ENCODE measurements at regions not wholly inside any gene's neighbourhood (a gene's known extent, or its start where the extent isn't known, plus 50 kb on each side); places are given as distances from the start of the nearest gene placed in this dataset.

DNA sequence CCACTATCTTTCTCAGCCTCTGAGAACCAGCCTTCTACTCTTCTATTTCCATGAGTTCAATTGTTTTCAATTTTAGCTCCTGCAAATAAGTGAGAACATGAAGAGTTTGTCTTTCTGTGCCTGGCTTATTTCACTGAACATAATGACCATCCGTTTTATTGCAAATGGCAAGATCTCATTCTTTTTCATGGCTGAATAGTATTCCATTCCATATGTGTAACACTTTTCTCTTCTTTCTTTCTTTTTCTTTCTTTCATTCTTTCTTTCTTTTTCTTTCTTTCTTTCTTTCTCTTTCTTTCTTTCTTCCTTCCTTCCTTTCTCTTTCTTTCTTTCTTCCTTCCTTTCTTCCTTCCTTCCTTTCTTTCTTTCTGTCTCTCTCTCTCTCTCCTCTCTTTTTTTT, 228.7 kb downstream of the SHOX start:
- BruUV-seq (replicated peaks) = no TSS peak
- no peaks in the 10 kb centered on the region for H3K27me3 Mint-ChIP-seq (ENCODE audit: insufficient read depth, unreplicated experiment)
- peaks cover 29% of the 10 kb centered on the region for H3K9me3 Mint-ChIP-seq (ENCODE audit: unreplicated experiment)
- no peak overlapping the region for H3K4me3 Mint-ChIP-seq (ENCODE audit: unreplicated experiment)
- ChIA-PET POLR2A (no interaction called here), CTCF (no interaction called here)
- H3K4me1 Mint-ChIP-seq (ENCODE audit: insufficient read depth, unreplicated experiment) = no peaks in the 10 kb centered on the region
- TF ChIP-seq, protein P1, sequence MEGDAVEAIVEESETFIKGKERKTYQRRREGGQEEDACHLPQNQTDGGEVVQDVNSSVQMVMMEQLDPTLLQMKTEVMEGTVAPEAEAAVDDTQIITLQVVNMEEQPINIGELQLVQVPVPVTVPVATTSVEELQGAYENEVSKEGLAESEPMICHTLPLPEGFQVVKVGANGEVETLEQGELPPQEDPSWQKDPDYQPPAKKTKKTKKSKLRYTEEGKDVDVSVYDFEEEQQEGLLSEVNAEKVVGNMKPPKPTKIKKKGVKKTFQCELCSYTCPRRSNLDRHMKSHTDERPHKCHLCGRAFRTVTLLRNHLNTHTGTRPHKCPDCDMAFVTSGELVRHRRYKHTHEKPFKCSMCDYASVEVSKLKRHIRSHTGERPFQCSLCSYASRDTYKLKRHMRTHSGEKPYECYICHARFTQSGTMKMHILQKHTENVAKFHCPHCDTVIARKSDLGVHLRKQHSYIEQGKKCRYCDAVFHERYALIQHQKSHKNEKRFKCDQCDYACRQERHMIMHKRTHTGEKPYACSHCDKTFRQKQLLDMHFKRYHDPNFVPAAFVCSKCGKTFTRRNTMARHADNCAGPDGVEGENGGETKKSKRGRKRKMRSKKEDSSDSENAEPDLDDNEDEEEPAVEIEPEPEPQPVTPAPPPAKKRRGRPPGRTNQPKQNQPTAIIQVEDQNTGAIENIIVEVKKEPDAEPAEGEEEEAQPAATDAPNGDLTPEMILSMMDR (IDR thresholded peaks at IDR 0.05; ENCODE audit: unreplicated experiment) = no peak
- intact Hi-C loops (cut with micrococcal nuclease) = no loop called here
- no peak overlapping the region for H3K27ac Mint-ChIP-seq (ENCODE audit: low read depth, unreplicated experiment)
- H3K36me3 Mint-ChIP-seq (ENCODE audit: insufficient read depth, unreplicated experiment) = no peaks in the 10 kb centered on the region
- DNase-seq (ENCODE audit: unreplicated experiment) = no peak

DNA sequence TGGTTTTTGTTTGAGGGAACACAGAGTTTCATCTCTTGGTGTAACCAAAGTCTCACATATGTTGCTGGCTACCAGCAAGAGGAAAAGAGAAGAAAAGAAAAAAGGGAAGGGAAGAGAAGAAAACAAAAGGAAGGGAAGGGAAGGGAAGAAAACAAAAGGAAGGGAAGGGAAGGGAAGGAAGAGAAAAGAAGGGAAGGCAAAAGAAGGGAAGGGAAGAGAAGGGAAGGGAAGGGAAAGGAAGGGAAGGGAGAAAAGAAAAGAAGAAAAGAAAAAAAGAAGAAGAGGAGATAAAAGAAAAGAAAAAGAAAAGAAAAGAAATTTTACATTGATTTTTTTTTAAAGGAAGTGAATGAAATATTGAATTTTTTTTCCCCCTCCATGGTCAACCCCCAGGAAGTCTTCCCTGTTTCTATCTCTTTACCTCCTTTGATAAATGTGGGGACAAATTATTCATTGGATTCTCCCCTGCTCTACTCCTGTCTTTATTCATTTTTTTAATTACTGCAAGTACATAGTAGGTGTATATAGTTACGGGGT, 228.0 kb downstream of the SHOX start:
- TF ChIP-seq, protein P1 (IDR thresholded peaks at IDR 0.05; ENCODE audit: unreplicated experiment) = no peak
- Mint-ChIP-seq H3K9me3 (ENCODE audit: unreplicated experiment) (peaks cover 31% of the 10 kb centered on the region), H3K4me1 (ENCODE audit: insufficient read depth, unreplicated experiment) (no peaks in the 10 kb centered on the region), H3K27me3 (ENCODE audit: insufficient read depth, unreplicated experiment) (no peaks in the 10 kb centered on the region), H3K27ac (ENCODE audit: low read depth, unreplicated experiment) (no peak overlapping the region), H3K36me3 (ENCODE audit: insufficient read depth, unreplicated experiment) (no peaks in the 10 kb centered on the region), H3K4me3 (ENCODE audit: unreplicated experiment) (no peak overlapping the region)
- DNase-seq (ENCODE audit: unreplicated experiment) = no peak
- ChIA-PET POLR2A (no interaction called here), CTCF (no interaction called here)
- no TSS peak for BruUV-seq (replicated peaks)
- intact Hi-C loops (cut with micrococcal nuclease) = no loop called here

DNA sequence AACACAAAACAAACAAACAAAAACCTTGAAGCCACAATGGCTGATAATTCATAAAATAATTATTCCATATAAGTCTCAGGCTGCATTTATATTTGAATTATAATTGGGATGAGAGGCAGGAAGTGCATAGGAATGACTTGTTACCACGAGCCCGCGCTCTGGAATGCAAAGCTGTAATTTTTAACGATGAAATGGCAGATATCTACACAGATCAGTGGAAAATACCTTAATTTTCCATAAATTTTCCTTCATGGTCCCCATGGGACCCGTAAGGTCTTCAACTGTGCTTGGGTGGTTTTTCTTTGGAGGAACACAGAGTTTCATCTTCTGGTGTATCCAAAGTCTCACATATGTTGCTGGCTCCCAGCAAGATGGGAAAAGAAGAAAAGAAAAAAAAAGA, 226.8 kb downstream of the SHOX start:
- Mint-ChIP-seq H3K36me3 (ENCODE audit: insufficient read depth, unreplicated experiment) (no peaks in the 10 kb centered on the region), H3K4me3 (ENCODE audit: unreplicated experiment) (no peak overlapping the region), H3K9me3 (ENCODE audit: unreplicated experiment) (peaks cover 31% of the 10 kb centered on the region), H3K27ac (ENCODE audit: low read depth, unreplicated experiment) (no peak overlapping the region), H3K4me1 (ENCODE audit: insufficient read depth, unreplicated experiment) (no peaks in the 10 kb centered on the region), H3K27me3 (ENCODE audit: insufficient read depth, unreplicated experiment) (no peaks in the 10 kb centered on the region)
- DNase-seq (ENCODE audit: unreplicated experiment) = no peak
- intact Hi-C loops (cut with micrococcal nuclease) = no loop called here
- TF ChIP-seq, protein P1 (IDR thresholded peaks at IDR 0.05; ENCODE audit: unreplicated experiment) = no peak
- no TSS peak for BruUV-seq (replicated peaks)
- ChIA-PET CTCF (no interaction called here), POLR2A (no interaction called here)

DNA sequence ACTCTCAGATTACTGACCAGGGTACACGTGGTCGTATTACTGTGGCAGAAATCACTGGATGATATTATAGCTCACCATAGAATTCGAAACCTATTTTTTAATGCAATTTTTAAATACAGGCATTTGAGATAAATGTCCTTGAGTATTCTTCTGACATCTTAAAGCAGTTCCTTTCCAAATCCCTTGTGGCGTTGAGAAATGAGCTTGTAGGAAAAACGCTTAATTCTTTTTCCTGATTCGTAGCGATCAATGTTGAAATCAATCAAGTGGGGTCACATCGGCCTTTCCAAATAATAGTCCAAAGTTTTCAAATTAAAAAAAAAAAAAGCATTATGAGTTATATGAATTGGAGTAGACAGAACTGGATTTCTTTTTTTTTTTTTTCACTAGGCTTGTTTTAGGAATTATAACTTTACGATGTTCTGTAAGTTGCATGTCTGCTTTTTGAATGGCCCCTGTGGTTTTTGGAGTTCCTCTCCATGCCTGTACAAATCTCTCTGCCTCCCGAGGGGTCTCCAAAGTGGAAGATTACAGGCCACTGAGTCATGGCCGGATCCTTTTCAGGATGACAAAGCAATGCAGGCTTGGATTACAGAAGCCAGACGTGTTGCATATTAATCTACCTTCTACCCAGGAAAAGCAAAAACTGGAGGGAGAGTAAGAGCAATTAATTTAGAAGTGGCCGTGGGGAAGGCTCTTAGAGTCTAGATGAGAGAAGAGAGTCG, 226.1 kb downstream of the SHOX start:
- no TSS peak for BruUV-seq (replicated peaks)
- ChIA-PET POLR2A (no interaction called here), CTCF (no interaction called here)
- Mint-ChIP-seq H3K4me3 (ENCODE audit: unreplicated experiment) (no peak overlapping the region), H3K4me1 (ENCODE audit: insufficient read depth, unreplicated experiment) (no peaks in the 10 kb centered on the region), H3K9me3 (ENCODE audit: unreplicated experiment) (peaks cover 31% of the 10 kb centered on the region), H3K27me3 (ENCODE audit: insufficient read depth, unreplicated experiment) (no peaks in the 10 kb centered on the region), H3K36me3 (ENCODE audit: insufficient read depth, unreplicated experiment) (no peaks in the 10 kb centered on the region), H3K27ac (ENCODE audit: low read depth, unreplicated experiment) (no peak overlapping the region)
- no peak for DNase-seq (ENCODE audit: unreplicated experiment)
- intact Hi-C loops (cut with micrococcal nuclease) = no loop called here
- TF ChIP-seq, protein P1 (IDR thresholded peaks at IDR 0.05; ENCODE audit: unreplicated experiment) = no peak
